SW480 (cell line): ENCODE measurements at regions not wholly inside any gene's neighbourhood (a gene's known extent, or its start where the extent isn't known, plus 50 kb on each side); places are given as distances from the start of the nearest gene placed in this dataset.

Experiments used
- DNase-seq: peaks from one replicate; pipeline ENCODE4 v3.0.0-alpha.2; 2016; ENCODE audit warnings: low spot score

DNA sequence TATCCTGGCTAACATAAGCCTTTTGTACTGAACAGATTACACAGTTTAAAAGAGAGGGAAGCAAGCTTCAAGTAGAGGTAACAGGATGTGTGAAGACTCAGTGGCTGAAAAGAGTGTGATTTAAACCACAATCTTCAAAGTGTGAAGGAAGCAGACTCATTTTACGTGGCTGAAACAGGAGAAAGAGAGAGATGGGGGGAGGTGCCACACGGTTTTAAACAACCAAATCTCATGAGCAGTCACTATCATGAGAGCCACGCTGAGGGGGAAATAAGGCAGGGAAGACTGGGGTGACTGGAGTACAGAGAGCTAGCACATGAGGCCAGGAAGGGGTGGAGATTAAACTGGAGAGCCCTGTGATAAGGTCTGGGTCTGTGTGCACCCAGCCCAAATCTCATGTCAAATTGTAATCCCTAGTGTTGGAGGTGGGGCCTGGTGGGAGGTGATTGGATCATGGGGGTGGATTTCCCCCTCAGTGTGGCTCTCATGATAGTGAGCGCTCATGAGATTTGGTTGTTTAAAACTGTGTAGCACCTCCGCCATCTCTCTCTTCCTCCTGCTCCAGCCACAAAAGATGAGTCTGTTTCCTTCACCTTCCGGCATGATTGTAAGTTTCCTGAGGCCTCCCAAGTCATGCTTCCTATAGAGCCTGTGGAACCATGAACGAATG, 318.6 kb upstream of the CD180 start:
- DNase-seq: no peak

DNA sequence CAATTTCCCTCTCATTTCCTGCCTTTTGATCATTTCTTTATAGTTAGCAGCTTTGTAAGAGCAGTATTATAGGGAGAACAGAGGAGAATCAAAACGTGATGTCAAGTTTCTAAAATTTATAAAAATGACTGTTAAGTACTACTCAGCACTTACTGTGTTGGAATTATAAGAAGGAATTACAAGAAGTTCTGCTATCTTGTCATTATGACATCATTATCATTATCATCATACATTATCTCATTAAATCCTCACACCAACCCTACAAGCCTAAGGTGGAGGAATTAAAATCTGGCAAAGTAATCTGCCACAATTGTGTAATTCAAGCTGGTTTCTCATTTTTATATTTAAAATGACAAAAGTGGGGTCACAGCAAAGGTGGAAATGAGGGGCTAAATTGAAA, 316.2 kb upstream of the CD180 start:
- DNase-seq: no peak

DNA sequence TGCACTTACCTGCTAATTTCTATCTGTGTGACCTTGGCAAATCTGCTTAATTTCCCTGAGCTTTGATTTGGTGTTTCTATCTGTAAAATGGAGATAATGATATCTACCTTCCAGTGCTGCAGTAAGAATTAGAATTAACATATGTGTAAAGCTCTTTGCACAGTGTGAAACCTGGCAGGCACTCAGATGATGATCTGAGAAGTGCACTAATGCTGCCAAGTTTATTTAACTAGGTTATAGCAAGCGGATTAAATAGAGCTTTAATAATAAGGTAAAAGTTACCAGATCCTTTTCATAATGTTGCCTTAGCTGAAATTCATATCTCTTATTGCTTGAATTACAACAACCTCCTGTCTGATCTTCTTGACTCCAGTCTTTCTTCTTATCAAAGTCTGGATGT, 315.3 kb upstream of the CD180 start:
- no peak for DNase-seq

DNA sequence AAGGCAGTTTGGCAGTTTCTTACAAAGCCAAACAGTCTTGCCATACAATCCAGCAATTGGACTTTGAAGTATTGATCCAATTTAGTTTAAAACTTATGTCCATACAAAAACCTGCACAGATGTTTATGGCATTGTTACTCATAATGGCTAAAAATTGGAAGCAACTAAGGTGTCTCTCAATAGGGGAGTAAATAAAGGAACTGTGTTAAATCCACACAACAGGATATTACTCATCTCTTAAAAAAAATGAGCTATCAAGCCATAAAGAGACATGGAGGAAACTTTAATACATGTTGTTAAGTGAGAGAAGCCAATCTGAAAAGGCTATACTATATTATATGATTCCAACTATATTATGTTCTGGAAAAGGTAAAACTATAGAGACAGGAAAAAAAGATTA, 313.6 kb upstream of the CD180 start:
- DNase-seq: no peak

DNA sequence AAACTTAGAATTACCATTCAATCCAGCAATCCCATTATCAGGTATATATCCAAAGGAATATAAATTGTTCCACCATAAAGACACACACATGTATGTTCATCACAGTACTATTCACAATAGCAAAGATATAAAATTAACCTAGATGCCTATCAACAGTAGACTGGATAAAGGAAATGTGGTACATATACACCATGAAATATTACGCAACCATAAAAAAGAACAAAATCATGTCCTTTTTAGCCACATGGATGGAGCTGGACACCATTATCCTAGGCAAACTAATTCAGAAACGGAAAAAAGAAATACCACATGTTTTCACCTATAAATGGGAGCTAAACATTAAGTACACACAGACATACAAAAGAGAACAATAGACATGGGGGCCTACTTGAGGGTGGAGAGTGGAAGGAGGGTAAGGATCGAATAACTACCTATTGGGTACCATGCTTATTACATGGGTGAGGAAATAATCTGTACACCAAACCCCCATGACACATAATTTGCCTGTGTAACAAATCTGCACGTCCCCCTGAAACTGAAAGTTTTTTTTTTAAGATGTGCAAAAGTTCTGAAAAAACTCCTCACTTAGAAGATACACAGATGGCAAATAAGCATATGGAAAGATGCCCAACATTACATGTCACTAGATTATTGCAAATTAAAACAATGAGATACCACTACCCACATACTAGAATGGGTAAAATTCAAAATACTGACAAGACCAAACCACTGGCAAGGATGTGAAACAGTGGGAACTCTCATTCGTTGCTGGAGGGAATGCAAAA, 313.0 kb upstream of the CD180 start:
- DNase-seq: no peak

DNA sequence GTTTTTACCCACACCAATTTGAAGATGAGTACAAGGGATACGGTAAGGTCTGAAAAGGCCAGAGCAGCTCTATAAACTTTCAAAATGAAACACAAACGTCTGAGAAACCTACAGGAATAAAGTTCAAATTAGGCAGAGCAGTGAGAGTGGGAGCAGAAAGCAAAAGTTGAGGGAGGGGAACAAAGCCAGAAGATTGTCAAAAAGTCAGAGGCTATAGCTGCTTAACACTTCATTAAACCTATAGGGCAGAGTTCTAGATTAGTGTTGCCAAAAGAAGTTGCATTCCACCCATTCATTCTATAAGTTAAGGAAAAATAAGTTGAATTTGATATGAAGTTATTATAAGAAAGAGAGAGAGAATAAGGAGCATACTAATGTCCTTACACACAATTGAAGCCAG, 309.6 kb upstream of the CD180 start:
- DNase-seq: no peak

DNA sequence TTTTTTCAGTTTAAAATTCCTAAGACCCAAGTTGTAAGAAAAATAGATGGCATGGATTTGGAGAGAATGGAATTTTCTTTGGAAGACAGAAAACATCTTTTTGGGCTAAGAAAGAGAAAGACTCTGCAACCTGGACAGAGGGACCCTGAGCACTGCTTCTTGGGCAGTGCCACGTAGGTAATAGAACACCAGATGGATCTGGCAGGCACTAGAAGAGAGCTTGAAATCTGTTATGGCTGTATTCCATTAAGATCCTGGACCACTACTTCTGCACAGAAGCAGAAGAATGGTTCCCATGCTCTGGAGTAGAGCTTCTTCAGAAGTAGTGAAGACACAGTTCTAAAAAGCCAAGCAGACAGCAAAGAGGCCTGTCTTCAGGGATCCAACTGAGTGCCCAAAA, 306.4 kb upstream of the CD180 start:
- DNase-seq: no peak

DNA sequence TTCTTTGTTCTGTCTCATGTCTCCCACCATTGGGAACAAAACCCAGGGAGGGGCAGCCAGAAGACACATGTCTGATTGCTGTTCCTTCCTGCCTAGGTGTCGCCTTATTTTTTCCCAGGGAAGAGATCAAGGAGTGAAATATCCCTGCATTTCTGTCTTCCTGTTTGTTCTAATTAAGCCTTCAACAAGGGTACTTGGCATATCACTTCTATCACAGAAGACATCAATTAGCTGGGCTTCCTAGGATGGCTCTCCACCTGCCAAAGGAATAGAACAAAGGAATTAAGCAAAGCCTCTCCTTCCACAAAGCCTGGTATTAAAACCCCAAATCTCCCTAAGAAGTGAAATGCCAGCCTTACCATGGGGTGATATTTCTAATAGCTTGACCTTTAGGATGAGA, 299.5 kb upstream of the CD180 start:
- DNase-seq: no peak

DNA sequence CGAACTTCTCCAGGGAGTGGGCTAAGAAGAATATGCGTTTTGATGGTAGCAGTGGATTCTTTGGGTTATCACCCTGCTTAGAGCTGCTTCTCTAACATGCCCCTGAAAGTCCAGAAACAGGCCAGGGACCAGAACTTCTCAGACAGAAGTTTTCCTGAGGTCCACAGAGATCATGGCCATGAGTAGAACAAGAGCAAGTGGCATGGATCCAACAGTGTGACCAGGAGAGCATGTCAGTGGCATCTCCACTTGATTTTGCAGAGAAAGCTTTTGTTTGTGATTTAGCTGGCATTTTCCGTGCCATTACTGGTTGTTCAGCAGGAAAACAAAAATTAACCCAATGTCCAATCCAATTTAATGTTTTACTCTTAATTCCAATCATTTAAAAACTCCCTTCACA, 298.5 kb upstream of the CD180 start:
- DNase-seq: no peak

DNA sequence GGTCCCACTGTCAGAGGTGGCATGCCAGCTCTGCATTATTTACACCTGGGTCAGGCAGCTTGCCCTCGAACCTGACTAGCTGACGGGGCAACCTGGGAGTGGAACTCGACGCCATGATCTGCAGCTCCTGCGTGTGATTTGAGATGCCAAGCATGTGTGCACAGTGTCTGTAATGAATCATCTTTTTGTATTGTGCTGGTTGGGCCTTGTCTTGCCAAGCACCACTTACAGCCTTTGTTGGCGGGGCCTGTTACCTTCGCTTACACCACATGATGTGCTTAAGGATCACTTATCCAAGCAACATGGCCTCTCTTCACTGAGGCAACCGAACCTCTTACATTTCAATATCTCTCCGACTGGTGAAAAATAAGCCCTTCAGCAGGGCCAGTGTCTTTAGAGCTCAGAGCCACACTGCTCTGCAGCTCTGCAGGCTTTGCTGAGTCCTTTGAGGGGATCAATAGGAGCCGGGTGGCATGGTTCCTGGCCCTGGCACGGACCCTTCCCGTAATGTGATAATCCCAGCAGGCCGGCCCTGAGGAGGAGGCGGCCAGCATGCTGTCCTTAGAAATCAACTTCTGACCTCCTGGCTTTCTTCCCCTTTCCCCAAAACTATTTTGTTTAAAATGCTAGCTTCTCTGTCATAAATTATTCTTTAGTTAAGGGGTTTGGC, 297.7 kb upstream of the CD180 start:
- no peak for DNase-seq

DNA sequence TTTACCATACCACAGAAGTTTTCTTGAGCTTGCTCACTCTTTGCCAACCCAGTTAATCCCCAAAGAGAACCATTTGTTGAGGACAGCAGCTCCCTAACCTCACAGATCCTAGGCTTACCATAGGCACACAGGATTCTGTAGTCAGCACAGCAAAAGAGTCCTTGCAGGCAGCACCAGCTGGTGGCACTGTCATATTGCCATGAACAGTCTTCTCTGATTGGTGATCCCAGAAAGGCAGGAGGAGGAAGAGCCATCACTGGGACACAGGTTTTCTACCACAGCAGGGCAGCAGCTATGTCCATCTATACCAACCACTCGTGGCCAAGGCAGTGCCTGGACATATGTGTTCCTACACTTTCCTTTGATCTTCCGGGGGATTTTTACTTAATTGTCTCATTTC, 297.1 kb upstream of the CD180 start:
- DNase-seq: peak; percentile 39

DNA sequence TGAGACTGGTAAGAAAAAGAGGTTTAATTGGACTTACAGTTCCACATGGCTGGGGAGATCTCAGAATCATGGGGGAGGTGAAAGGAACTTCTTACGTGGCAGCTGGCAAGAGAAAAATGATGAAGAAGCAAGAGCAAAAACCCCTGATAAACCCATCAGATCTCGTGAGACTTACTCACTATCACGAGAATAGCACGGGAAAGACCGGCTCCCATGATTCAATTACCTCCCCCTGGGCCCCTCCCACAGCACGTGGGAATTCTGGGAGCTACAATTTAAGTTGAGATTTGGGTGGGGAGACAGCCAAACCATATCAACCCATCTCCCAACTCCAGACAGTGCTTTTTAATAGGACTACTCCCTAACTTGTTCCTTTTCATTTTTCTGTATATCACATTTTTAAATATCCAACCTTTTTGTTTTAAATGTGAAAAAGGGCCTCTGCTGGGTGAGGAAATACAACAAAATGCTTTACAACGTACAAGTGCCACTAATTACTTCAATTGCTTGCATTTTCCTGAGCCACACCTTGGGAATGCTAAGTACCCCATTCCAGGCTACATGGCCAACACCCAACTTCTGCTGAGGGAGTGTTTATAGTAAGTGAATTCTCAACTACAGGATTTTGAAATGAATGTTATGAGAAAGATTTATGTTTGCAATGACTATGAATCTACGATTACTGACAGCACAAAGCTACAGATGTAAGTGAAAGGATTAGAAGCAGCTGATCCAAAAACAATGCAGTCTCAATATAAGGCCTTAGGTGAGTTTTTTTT, 294.1 kb upstream of the CD180 start:
- no peak for DNase-seq

DNA sequence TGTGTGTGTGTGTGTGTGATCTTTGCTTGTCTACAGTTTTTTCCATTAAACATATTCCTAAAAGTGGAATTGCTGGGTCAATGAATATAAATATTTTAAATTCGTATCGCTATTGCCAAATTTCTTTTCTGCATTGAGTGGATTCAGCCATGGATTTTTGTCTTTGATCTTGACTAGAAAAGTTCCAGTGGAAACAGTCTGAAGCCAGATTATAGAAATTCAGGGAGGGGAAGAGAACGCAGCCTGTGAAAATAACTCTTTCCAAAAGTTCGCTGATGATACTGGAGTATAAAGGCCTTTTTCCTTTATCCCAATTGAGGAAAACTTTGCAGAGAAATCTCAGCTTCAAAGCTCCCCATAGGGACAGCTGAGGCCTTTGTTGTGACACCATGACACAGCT, 292.3 kb upstream of the CD180 start:
- DNase-seq: no peak

DNA sequence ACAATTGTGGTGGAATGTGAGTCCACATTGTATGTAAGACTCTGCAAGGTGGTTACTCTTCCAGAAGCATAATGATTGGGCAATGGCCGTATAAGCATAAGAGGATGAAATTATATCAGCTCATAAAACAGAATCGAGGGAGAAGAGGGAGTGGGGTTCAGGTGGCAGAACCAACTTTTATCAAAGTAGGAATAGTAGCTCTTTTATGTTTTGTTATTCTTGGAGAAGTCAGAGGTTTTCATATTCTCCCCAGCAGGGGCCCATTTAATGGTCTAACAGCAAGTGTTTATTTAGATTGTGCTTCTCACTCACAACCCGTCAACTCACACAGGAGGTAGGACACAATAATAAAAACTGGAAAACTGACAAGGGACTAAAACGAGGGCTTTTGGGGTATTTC, 291.3 kb upstream of the CD180 start:
- no peak for DNase-seq

DNA sequence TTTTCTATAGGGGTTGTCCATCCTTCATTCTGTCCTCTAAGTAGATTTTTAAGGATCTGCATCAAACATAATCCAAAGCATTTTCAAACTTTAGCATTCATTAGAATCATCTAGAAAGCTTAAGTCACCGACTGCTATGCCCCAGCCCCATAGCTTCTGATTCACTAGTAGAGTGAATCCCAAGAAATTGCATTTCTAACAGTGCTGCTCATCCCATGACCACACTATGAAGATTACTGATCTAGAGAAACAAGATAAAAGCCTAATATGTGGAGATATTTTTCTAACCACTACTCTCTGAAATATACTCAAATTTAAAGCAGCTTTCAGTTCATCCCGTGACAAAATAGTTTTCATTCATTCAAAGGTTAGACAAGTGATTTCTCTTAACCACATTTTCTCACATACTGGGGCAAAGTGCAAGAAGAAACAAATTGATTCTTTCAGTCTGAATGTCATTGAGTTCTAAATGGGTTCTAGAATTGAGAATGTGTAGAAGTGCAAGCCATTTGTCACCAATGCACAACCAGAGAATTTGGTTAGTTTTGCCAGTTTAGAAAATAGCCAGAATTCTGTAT, 286.9 kb upstream of the CD180 start:
- no peak for DNase-seq

DNA sequence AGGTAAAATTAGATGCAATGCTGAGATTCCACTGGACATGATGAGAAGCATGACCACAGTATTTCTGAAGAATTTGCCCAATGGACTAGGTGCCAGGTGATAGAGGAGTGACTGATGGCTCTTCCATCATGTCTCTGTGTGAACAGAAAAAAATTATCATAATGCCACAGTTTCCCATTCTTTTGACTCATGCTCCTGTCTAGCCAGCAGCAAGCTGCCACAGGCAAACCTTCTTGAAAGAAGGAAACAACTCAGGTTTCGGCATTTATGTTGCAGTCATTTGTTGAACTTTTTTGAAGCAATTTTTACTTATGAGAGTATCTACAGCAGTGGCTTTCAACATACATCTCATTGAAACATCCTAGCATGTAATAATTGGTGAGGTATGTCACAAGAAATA, 284.8 kb upstream of the CD180 start:
- no peak for DNase-seq

DNA sequence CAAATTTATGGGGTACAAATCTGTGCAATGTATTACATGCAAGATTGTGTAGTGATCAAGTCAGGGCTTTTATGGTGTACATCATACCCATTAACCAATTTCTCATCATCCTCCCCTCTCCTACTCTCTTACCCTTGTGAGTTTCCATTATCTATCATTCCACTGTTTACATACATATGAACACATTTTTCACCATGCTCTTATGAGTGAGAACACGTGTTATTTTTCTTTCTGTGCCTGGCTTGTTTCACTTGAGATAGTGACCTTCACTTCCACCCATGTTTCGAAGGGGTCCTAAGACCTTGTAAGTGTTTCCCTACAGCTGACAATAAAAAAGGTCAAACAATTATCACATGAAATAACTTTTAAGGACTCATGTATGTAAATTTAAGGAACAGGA, 281.7 kb upstream of the CD180 start:
- no peak for DNase-seq

DNA sequence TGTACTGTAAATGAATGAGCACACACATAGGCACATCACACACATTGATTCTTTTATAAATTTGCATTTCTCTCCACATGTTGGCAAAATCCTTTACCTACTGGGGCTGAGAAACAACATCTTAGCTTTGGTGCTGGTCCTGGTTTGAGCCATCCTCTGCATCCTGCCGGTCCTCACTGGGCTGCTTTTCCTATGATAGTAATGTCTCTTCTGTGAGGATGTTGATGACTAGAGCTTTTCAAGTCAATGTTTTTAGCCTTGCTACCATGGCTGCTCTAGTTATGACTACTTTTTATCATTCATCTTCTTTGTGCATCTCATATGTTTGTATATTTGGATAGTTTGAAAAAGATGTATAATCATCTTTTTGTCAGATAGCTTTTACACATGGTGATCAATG, 280.4 kb upstream of the CD180 start:
- DNase-seq: no peak

DNA sequence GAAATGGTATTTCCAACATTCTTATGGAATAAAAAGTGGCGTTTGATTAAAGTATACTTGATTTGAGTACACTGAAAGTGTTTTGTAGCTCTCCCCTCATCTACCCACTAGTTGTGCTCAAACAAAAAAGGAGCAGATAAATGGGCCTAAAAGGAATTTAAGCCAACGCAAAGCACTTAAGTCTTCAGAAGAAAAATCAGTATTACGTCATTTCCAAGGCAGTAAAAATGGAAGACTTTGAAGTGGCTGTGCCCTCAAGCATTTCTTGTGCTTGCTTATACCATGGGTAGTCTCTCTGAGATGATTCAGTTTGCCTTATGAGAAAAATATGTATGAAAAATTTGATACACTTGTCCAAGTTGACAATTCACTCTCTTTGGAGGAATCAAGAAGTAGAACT, 279.9 kb upstream of the CD180 start:
- DNase-seq: no peak

DNA sequence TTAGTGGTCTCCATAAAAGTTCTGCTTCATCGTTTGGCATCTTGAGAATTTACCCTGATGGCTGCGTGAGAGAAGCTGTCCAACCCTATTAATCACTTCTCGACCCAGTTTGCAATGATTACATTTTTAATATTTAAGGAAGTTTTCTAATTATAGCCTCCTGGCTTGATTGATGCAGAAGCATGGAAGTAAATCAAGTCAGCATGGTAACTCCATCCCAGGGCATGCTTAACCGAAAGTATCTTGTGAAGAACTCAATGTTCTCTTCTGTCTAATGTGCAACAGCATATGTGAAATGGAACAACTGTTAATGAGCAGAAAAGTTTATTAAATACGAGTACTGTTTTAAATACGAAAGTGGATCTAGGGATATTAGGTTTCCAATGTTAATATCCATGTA, 278.9 kb upstream of the CD180 start:
- DNase-seq: no peak

DNA sequence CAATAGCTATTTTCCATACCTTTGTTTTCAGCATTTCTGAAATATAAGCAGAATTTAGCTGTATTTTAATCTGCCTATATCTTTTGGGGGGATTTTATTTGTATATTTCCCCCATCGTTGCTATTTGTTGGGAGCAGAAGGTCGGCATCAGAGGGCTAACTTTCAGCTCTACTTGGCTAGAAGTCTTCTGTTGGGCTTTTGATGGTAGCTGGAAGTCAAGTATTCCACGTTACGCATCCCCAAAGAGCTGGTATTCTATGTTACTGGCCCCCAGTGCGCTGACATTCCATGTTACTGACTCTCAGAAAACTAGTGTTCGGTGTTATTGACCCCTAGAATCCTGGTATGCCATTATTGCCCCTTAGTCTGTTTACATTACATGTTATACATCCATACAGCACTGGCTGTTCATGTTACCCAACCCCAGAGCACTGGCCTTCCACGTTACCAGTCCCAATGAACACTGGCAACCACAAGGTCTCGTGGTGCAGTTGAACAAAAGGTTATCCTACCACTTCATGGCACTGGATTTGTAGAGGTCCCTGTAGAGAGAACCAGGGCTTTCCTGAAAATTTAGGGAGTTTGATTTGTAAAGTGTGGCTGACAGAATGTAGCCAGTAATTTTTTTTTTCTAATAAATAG, 278.1 kb upstream of the CD180 start:
- no peak for DNase-seq

DNA sequence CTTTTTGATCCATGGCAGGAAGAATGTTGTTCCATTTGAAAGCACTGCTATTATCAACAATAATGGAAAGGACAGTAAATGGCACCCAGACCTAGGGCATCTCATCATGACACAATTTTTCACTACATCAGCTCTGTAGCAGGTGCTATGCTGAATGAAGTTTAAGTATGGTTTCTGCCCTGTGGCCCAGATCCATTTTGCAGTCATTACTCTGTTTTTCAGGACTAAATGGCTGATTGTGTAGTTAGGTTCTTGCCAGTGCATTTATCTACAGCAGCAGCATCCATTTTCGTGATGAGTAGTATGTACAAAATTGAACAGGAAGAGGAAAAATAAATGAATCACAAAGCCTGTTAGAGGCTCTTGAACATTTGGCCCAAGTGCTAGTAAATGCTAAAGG, 270.5 kb upstream of the CD180 start:
- no peak for DNase-seq
